D721Med (cell line): ENCODE measurements at regions not wholly inside any gene's neighbourhood (a gene's known extent, or its start where the extent isn't known, plus 50 kb on each side); places are given as distances from the start of the nearest gene placed in this dataset.

ENCODE experiments used
- DNase-seq: peaks from one replicate; pipeline ENCODE4 v3.0.0; 2011; ENCODE audit warnings: low spot score; ENCODE audit not compliant: insufficient read length
- FAIRE-seq: peaks from 2 replicates; lab custom pipeline; 2011; peaks lifted over from hg19 to GRCh38; lab: Jason Lieb, UNC
- TF ChIP-seq, protein P1 (sequence below): IDR thresholded peaks from 2 replicates; pipeline ENCODE4 v1.5.1; 2012; ENCODE audit warnings: mild to moderate bottlenecking, control low read depth; ENCODE audit not compliant: insufficient read depth; ENCODE audit errors: missing control alignments

DNA sequence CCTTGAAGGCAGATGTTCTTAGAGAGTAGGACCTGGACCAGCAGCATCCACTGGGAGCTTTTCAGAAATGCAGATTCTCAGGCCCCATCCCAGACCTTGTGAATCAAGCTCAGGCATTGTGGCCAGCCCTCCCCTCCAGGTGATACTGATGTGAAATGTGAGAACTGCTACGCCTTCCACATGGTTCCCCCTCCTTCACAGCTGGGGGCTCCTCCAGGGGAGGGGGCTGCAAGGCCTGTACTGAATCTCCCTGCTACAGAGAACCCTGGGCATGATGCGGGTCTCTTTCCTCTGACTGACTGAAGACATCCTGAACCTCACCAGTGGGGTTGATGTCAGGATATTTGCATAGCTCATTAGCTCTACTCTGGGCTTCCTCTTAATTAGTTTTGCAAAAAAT lies 141.8 kb upstream of the CSF3R start:
- TF ChIP-seq, protein P1, sequence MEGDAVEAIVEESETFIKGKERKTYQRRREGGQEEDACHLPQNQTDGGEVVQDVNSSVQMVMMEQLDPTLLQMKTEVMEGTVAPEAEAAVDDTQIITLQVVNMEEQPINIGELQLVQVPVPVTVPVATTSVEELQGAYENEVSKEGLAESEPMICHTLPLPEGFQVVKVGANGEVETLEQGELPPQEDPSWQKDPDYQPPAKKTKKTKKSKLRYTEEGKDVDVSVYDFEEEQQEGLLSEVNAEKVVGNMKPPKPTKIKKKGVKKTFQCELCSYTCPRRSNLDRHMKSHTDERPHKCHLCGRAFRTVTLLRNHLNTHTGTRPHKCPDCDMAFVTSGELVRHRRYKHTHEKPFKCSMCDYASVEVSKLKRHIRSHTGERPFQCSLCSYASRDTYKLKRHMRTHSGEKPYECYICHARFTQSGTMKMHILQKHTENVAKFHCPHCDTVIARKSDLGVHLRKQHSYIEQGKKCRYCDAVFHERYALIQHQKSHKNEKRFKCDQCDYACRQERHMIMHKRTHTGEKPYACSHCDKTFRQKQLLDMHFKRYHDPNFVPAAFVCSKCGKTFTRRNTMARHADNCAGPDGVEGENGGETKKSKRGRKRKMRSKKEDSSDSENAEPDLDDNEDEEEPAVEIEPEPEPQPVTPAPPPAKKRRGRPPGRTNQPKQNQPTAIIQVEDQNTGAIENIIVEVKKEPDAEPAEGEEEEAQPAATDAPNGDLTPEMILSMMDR, result no peak
- DNase-seq (no peak), FAIRE-seq (no peak)

DNA sequence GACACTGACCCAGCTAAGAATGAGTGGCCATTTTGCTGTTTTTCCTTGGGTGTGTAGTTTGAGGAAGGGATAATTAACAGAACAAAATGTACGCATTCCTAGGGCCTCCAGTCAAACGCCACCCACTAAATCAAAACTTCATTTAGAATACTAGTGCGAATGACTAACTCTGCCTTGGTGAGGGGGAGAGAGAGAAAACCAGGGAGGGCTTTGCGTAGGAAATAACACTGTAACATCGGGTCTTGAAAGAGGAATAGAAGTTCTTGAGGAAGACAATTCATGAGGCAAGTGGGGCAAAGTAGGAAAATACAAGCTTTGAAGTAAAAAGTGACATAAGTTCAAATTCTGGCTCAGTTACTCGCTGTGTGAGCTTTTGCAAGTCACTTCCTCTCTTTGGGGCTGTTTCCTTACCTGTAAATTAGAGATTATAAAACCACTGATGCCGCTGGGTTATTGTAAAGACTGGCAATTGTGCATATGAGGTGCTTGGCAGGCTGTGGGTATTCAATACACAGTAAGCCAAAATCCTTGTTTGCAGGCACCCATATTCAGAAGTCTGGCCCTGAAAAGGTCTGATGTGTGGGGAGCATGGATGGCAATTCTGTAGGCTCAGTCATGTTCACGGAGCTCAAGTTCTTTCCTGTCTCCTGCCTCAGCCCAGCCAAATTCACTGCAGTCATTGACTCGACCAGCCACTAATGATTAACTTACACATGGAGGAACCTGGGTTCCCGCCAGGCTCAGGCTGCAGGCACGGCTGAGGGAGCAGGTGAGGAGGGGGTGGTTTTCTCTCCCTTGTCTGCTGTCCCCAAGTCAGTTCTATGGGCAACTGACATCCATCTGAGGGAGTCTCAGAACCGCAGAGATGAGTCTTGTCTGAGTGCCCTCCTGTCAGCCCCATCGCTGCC lies 140.3 kb upstream of the CSF3R start:
- FAIRE-seq, result no peak
- TF ChIP-seq, protein P1, result no peak
- DNase-seq, result no peak

DNA sequence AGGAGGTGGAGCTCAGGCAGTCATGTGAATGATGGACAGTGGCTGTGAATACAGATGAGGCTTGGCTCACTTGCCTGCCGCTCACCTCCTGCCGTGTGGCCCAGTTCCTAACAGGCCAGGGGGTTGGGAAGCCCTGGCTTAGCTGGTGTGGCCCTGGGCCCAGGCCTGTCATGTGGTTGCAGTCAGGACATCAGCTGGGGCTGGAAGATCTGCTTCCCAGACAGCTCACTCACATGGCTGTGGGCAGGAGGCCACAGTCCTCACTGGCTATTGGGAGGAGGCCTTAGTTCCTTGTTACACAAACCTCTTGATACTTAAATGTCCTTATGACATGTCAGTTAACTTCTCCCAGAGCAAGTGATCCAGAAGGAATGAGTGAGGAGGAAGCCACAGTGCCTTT lies 138.8 kb upstream of the CSF3R start:
- FAIRE-seq (no peak), DNase-seq (no peak)
- TF ChIP-seq, protein P1, result no peak

GRCh38 chr1:36620142-36620541 lies 137.4 kb upstream of the CSF3R start:
- FAIRE-seq (no peak), DNase-seq (no peak)
- TF ChIP-seq, protein P1, result no peak

DNA sequence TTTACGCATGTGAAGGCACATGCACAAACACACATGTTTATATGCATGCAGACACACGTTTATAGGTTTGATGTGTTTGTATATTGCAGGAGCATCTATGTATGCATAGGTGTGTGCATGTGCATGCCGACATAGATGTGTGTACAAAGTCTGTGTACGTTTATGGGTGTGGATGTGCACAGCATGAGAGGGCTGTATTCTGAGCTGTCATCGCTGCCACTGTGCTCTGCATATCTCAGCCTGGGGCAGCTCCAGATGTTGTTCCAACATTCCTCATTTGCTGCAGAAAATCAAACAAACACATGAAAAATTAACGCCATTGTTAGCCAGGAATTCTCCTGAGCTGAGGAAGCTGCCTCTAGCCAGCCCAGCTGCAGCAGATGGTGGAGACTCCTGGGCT lies 132.3 kb upstream of the CSF3R start:
- TF ChIP-seq, protein P1, result no peak
- DNase-seq (no peak), FAIRE-seq (no peak)

DNA sequence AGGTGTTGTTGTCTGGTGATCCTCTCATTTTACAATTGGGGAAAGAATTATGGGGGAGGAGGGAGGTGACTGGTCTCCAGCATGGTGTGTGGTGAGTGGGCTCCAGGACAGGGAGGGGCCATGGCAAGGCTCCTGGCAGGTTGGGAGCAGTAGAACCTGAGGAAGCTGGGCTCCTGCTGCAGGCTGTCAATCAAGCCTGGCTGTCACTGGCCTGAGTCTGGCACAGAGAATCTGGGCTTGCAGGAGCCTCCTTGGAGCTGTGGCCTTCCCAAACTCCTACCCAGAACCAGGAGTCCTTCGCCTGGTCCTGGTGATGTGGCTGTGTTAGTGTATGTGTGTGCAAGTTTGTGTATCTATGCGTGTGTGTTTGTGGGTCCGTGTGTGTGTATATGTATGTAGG lies 131.9 kb upstream of the CSF3R start:
- TF ChIP-seq, protein P1, result no peak
- FAIRE-seq, result no peak

GRCh38 chr1:36613721-36614120 lies 131.0 kb upstream of the CSF3R start:
- no peak for DNase-seq
- peak; percentile 21 for FAIRE-seq
- TF ChIP-seq, protein P1, result no peak

More for the DNA sequence above, 131.9 kb upstream of the CSF3R start:
- DNase-seq, result no peak
